Lower leg skin (tissue), 4 donors: ENCODE measurements at regions not wholly inside any gene's neighbourhood (a gene's known extent, or its start where the extent isn't known, plus 50 kb on each side); places are given as distances from the start of the nearest gene placed in this dataset.

Source experiments
- DNase-seq, 2 donors: peaks; one replicate each; pipeline ENCODE4 v3.0.0-alpha.2; 2019; ENCODE audit warnings: low spot score in 2 of 2
- H3K4me3 ChIP-seq: fragments of 200-600 bp; sonication (generic); 2 replicates; pipeline ENCODE4 v1.5.1; 2017; ENCODE audit warnings: mild to moderate bottlenecking, low read depth; ENCODE audit not compliant: poor library complexity, severe bottlenecking
- POLR2A ChIP-seq, 2 donors: fragments of 450-650 bp; IDR thresholded peaks; one replicate each; pipeline ENCODE4 v1.6.1; 2016 to 2017; ENCODE audit warnings: antibody characterized with exemption in 2 of 2, mild to moderate bottlenecking in 1 of 2, moderate library complexity in 1 of 2
- WGBS, 2 donors: methylation state at CpG; one replicate each; pipeline ENCODE4 v1.1.5; 2018; 5-methylcytosine and 5-hydroxymethylcytosine counted together
- intact Hi-C: fragments of 100-400 bp; cut with DNase I; formaldehyde crosslinking; loops from one replicate; pipeline ENCODE4 v1.15.0; 2023; ENCODE audit warnings: low total_unique reads
- TF ChIP-seq, protein P1 (sequence below), 3 donors: fragments of 450-650 bp; IDR thresholded peaks; one replicate each; pipeline ENCODE4 v1.5.1; 2016; ENCODE audit warnings: antibody characterized with exemption in 3 of 3, mild to moderate bottlenecking in 3 of 3, moderate library complexity in 2 of 3

DNA sequence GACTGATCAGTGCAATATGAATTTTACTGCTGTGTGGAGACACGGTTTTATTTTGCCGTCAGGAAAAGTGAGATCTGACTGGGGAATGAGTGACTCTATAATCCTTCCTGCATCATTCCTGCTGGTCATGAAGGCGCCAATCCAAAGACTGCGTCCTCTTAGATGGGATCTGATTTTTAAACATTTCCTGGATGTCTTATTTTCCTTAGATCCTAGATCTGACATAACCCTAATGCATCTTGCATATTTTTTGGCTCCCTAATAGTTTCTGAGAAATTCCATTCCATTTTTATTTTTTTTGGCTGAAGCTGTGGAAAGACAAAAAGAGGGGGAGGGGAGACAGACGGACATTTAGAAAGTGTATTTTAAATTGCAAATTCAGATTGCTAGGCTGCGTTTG, 454.9 kb upstream of the FAT1 start:
- no peak for DNase-seq
- 64 to 67% methylated on average over 6 of the region's 6 CpGs for WGBS, 2 donors
- intact Hi-C loops: no loop called here
- TF ChIP-seq POLR2A (IDR thresholded peaks at IDR 0.05): no peak
- TF ChIP-seq, protein P1, sequence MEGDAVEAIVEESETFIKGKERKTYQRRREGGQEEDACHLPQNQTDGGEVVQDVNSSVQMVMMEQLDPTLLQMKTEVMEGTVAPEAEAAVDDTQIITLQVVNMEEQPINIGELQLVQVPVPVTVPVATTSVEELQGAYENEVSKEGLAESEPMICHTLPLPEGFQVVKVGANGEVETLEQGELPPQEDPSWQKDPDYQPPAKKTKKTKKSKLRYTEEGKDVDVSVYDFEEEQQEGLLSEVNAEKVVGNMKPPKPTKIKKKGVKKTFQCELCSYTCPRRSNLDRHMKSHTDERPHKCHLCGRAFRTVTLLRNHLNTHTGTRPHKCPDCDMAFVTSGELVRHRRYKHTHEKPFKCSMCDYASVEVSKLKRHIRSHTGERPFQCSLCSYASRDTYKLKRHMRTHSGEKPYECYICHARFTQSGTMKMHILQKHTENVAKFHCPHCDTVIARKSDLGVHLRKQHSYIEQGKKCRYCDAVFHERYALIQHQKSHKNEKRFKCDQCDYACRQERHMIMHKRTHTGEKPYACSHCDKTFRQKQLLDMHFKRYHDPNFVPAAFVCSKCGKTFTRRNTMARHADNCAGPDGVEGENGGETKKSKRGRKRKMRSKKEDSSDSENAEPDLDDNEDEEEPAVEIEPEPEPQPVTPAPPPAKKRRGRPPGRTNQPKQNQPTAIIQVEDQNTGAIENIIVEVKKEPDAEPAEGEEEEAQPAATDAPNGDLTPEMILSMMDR (IDR thresholded peaks at IDR 0.05): no peak
- no peak overlapping the region for H3K4me3 ChIP-seq

DNA sequence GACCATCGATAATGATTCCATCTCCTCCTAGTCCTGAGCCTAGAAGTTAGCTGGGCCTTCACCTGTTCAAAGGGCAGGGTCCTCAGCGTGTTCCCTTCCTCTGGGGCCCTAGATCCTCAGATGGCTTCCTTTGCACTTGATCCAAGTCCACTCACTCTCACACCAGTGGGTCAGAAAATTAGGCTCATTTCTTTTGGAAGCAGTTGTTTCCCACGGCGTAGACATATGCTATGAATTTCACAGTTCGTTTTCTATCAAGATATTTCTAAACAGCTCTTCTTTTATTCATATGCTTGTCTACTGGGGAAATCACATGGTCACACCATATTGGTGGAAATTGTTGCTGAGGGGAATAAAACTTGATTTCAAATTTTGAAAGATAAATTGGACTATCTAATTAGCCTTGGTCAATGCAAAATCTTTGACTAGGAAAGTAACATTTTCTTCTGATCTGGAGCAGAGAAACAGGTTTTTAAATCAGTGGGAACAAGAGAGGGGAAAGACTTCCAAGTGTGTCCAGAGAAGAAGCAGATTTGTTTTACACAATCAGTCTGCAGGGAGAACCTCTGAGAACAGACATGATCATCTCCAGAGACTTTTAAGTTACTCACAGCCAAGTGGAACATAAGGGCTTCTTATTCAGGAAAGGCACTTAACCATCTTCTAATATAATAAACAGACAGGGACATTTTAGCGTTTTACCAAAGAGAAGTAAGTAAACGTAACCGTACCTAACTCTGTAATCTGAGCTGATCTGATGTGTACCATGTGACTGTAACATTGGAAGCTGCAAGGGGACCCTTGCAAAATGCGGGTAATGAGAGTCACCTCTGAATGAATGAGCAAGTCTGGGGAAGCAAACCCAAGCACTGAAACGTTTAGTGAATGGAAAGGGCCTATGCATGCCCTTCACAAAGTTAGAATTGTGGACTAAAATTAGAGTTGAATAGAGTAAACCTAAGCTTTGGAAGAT, 455.7 kb upstream of the FAT1 start:
- WGBS, 2 donors: 60 to 69% methylated on average over 10 of the region's 10 CpGs
- no peak for TF ChIP-seq POLR2A (IDR thresholded peaks at IDR 0.05)
- TF ChIP-seq, protein P1 (IDR thresholded peaks at IDR 0.05): no peak
- intact Hi-C loops: no loop called here
- H3K4me3 ChIP-seq: no peak overlapping the region
- DNase-seq: no peak

DNA sequence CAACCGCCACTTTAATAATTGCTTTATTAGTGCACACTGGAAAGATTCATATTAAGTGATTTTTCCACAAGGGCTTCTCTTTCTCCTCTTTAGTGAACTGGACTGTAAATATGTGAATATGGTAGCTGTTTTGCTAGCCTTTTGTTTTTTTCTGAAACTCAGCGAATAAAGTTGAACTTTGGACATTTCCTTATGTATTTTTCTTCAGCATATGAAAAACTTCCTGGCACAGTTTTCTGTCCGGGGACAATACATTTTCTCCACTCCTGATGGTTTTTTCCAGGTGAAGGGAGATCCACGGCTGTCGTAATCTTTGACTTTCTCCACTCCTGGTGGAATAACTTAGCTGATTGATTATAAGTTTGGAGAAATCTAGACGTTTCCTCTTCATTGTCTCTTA, 457.4 kb upstream of the FAT1 start:
- H3K4me3 ChIP-seq: no peak overlapping the region

GRCh38 chr4:187183346-187183745, 459.7 kb upstream of the FAT1 start:
- TF ChIP-seq, protein P1 (IDR thresholded peaks at IDR 0.05): no peak
- no peak for TF ChIP-seq POLR2A (IDR thresholded peaks at IDR 0.05)
- intact Hi-C loops: no loop called here
- DNase-seq: no peak
- 76 to 79% methylated on average over 9 of the region's 9 CpGs for WGBS, 2 donors
- no peak overlapping the region for H3K4me3 ChIP-seq

More for the DNA sequence above, 457.4 kb upstream of the FAT1 start:
- intact Hi-C loops: no loop called here
- TF ChIP-seq, protein P1 (IDR thresholded peaks at IDR 0.05): no peak
- no peak for TF ChIP-seq POLR2A (IDR thresholded peaks at IDR 0.05)
- no peak for DNase-seq
- 86 to 88% methylated on average over 6 of the region's 6 CpGs for WGBS, 2 donors

GRCh38 chr4:187183826-187184225, 460.2 kb upstream of the FAT1 start:
- no peak overlapping the region for H3K4me3 ChIP-seq
- WGBS, 2 donors: 55 to 66% methylated on average over 2 of the region's 2 CpGs
- intact Hi-C loops: no loop called here
- TF ChIP-seq, protein P1 (IDR thresholded peaks at IDR 0.05): no peak
- no peak for TF ChIP-seq POLR2A (IDR thresholded peaks at IDR 0.05)
- DNase-seq: no peak
